Pancreas (tissue), 10 donors: ENCODE measurements at regions not wholly inside any gene's neighbourhood (a gene's known extent, or its start where the extent isn't known, plus 50 kb on each side); places are given as distances from the start of the nearest gene placed in this dataset.
"Not testable (repeated sequence)": the region's sequence is repeated elsewhere in the genome, so short reads cannot be mapped to it uniquely, and the experiment has no call there.

Experiments
- ATAC-seq, 4 donors: fragments of 200-7000 bp; cut with Tn5 transposase; one replicate each; pipeline versions ENCODE4 v1.8.0 to v1.9.1; 2020; ENCODE audit warnings: mild to moderate bottlenecking in 4 of 4, moderate library complexity in 4 of 4
- DNase-seq, 6 donors: peaks; one replicate each; pipeline ENCODE4 v3.0.0-alpha.2; 2020
- FAIRE-seq: peaks from 2 replicates; lab custom pipeline; 2012; peaks lifted over from hg19 to GRCh38; lab: Jason Lieb, UNC
- H3K27ac ChIP-seq, 4 donors: fragments of 200-600 bp; sonication (generic); 1 replicate in 3 of 4; 2 replicates in 1 of 4; pipeline versions ENCODE4 v1.5.0 to v1.8.0; 2020
- H3K27me3 ChIP-seq, 4 donors: fragments of 200-600 bp; one replicate each; pipeline ENCODE4 v1.8.0; 2021
- H3K36me3 ChIP-seq, 3 donors: fragments of 200-600 bp; sonication (generic) in 1 of 3; one replicate each; pipeline versions ENCODE4 v1.5.0 to v1.8.0; 2020 to 2021
- H3K4me1 ChIP-seq, 3 donors: fragments of 200-600 bp; one replicate each; pipeline ENCODE4 v1.8.0; 2021
- H3K4me3 ChIP-seq, 4 donors: fragments of 200-600 bp; sonication (generic) in 2 of 4; one replicate each; pipeline versions ENCODE4 v1.5.0 to v1.8.0; 2020 to 2021
- H3K9me3 ChIP-seq, 4 donors: fragments of 200-600 bp; one replicate each; pipeline ENCODE4 v1.8.0; 2021
- CTCF ChIP-seq, 4 donors: fragments of 200-600 bp; sonication (generic) in 3 of 4; IDR thresholded peaks; one replicate each; pipeline versions ENCODE4 v1.5.0 to v1.8.0; 2021; ENCODE audit warnings: antibody characterized with exemption in 4 of 4
- WGBS, 2 donors: extraction: QIAGEN DNeasy Blood & Tissue Kit; methylation state at CpG; one replicate each; pipeline ENCODE4 v1.1.7; 2013; 5-methylcytosine and 5-hydroxymethylcytosine counted together
- intact Hi-C, 3 donors: fragments of 100-400 bp; cut with DNase I; formaldehyde crosslinking; loops; one replicate each; pipeline versions ENCODE4 v1.11.1 to v1.14.2; 2022
- donor health status: healthy with polysubstance abuse.
- donor health status: DM: no; HTN: no; CAD: no; lungs with moderate emphysema.
- donor health status: DM: no; HTN: no; CAD: no.
- donor health status: control.
- donor health status: control.
- donor health status: Bipolar disorder and iron deficiency.
- donor health status: DM: yes; HTN: yes; CAD: no.
- donor health status: DM: no; HTN: no; CAD: no.
- donor health status: DM: no; HTN: no; CAD: no.
- donor health status: DM: yes; HTN: yes; CAD: no.

- no peak for TF ChIP-seq CTCF (IDR thresholded peaks at IDR 0.05)
- H3K27me3 ChIP-seq: no peaks in the 10 kb centered on the region
- 84 to 92% methylated on average over 3 of the region's 3 CpGs for WGBS, 2 donors
- FAIRE-seq: no peak
- H3K27ac ChIP-seq: no peak overlapping the region
- DNase-seq: no peak
- no peaks in the 10 kb centered on the region for H3K9me3 ChIP-seq
- no peaks in the 10 kb centered on the region for H3K4me1 ChIP-seq
- ATAC-seq: no peak
- H3K36me3 ChIP-seq: no peaks in the 10 kb centered on the region
- intact Hi-C loops: no loop called here
- H3K4me3 ChIP-seq: no peak overlapping the region
These were observed 1008.0 kb downstream of the RAPGEF2 start for GRCh38 chr4:160110891-160111290.

GRCh38 chr4:160117686-160118085, 1014.8 kb downstream of the RAPGEF2 start:
- no peak for FAIRE-seq
- no peak for TF ChIP-seq CTCF (IDR thresholded peaks at IDR 0.05)
- H3K36me3 ChIP-seq: no peaks in the 10 kb centered on the region
- no peak for ATAC-seq
- no peaks in the 10 kb centered on the region for H3K9me3 ChIP-seq
- no peak for DNase-seq
- H3K27me3 ChIP-seq: no peaks in the 10 kb centered on the region
- intact Hi-C loops: no loop called here
- no peaks in the 10 kb centered on the region for H3K4me1 ChIP-seq
- no peak overlapping the region for H3K4me3 ChIP-seq
- H3K27ac ChIP-seq: no peak overlapping the region

DNA sequence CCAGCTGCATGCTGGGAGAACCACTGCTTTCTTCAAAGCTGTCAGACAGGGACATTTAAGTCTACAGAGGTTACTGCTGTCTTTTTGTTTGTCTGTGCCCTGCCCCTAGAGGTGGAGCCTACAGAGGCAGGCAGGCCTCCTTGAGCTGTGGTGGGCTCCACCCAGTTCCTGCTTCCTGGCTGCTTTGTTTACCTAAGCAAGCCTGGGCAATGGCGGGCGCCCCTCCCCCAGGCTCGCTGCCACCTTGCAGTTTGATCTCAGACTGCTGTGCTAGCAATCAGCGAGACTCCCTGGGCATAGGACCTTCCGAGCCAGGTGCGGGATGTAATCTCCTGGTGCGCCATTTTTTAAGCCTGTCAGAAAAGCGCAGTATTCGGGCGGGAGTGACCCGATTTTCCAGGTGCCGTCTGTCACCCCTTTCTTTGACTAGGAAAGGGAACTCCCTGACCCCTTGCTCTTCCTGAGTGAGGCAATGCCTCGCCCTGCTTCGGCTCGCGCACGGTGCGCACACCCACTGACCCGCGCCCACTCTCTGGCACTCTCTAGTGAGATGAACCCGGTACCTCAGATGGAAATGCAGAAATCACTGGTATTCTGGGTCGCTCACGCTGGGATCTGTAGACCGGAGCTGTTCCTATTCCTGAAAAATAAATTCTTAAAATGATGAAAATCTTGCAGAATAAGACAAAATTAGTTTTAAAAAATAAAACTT, 1022.9 kb downstream of the RAPGEF2 start:
- H3K27me3 ChIP-seq, H3K9me3 ChIP-seq, H3K27ac ChIP-seq, H3K4me1 ChIP-seq, H3K4me3 ChIP-seq, DNase-seq, FAIRE-seq, ATAC-seq, H3K36me3 ChIP-seq, intact Hi-C loops: not testable (repeated sequence)
- 89 to 96% methylated on average over 23 to 24 of the region's 24 CpGs for WGBS, 2 donors

GRCh38 chr4:160127211-160127610, 1024.3 kb downstream of the RAPGEF2 start:
- intact Hi-C loops: no loop called here
- no peak for ATAC-seq
- DNase-seq: no peak
- H3K4me1 ChIP-seq: no peaks in the 10 kb centered on the region
- H3K27me3 ChIP-seq: no peaks in the 10 kb centered on the region
- H3K27ac ChIP-seq: no peak overlapping the region
- no peak for TF ChIP-seq CTCF (IDR thresholded peaks at IDR 0.05)
- H3K4me3 ChIP-seq: no peak overlapping the region
- FAIRE-seq: no peak
- no peaks in the 10 kb centered on the region for H3K36me3 ChIP-seq
- no peaks in the 10 kb centered on the region for H3K9me3 ChIP-seq

DNA sequence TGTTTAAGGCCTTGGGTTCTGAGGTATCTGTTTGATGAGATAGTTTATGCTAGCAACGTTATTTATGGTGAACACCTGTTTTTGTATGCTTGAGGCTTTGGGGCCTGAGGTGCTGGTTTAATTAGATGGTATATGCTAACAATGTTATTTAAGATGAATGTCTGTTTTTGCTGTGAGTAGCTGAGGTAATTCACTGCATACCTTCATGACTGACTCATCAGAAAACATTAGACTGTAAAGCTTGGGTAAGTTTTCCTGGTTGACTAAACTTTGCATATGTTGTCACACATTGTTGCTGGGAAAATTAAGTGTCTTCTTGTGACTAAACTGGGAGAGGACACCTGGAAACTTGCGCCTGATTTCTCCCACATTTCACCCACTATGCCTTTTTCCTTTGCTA, 1026.6 kb downstream of the RAPGEF2 start:
- intact Hi-C loops: no loop called here
- ATAC-seq (no peak), FAIRE-seq (no peak), DNase-seq (no peak)
- no peak for TF ChIP-seq CTCF (IDR thresholded peaks at IDR 0.05)
- H3K36me3 ChIP-seq: no peaks in the 10 kb centered on the region
- H3K4me1 ChIP-seq: no peaks in the 10 kb centered on the region
- no peak overlapping the region for H3K4me3 ChIP-seq
- no peaks in the 10 kb centered on the region for H3K27me3 ChIP-seq
- 73 to 80% methylated on average over 2 of the region's 2 CpGs for WGBS, 2 donors
- H3K27ac ChIP-seq: no peak overlapping the region
- no peaks in the 10 kb centered on the region for H3K9me3 ChIP-seq
